Neural crest cell (in vitro differentiated cells): ENCODE measurements at regions not wholly inside any gene's neighbourhood (a gene's known extent, or its start where the extent isn't known, plus 50 kb on each side); places are given as distances from the start of the nearest gene placed in this dataset.

Experiments
- DNase-seq: peaks from one replicate; pipeline ENCODE4 v3.0.0; 2021; ENCODE audit warnings: low read depth, mixed read lengths, low spot score
- H3K27ac Mint-ChIP-seq: one replicate; pipeline ENCODE4 v1.8.0; 2021; ENCODE audit warnings: mild to moderate bottlenecking, mixed read lengths; ENCODE audit not compliant: unreplicated experiment
- H3K27me3 Mint-ChIP-seq: 2 replicates; pipeline ENCODE4 v1.8.0; 2021; ENCODE audit warnings: low read depth, mild to moderate bottlenecking, mixed read lengths
- H3K36me3 Mint-ChIP-seq: 2 replicates; pipeline ENCODE4 v1.8.0; 2021; ENCODE audit warnings: low read depth, mild to moderate bottlenecking, mixed read lengths
- H3K4me1 Mint-ChIP-seq: 2 replicates; pipeline ENCODE4 v1.8.0; 2021; ENCODE audit warnings: mixed read lengths
- H3K4me3 Mint-ChIP-seq: one replicate; pipeline ENCODE4 v1.8.0; 2021; ENCODE audit warnings: mild to moderate bottlenecking, mixed read lengths
- H3K9me3 Mint-ChIP-seq: 2 replicates; pipeline ENCODE4 v1.8.0; 2021; ENCODE audit warnings: mixed read lengths
- CTCF ChIP-seq: fragments of 200-600 bp; sonication (generic); conservative IDR thresholded peaks from 2 replicates; pipeline ENCODE4 v1.5.0; 2021; ENCODE audit warnings: antibody characterized with exemption, mild to moderate bottlenecking

DNA sequence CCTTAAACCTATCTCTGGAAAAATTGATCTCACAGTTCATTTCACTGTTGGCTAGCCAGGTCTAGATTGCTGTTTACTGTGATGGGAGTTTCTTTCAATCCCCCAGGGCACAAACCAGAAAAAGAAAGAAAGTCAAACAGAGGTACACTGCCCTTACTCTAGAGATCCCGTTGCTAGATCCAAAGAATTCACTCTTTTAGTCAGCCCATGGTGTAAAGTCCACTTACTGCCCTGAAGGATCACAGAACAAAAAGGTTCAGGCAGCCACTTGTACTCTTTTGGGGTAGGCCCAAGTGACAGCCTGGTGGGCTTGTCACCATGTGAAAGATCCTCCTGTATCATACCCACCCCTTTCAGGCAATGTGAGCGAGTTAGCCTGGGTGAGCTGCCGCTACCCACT is 162.6 kb upstream of the CCDC179 start:
- Mint-ChIP-seq H3K27ac (no peak overlapping the region), H3K27me3 (no peaks in the 10 kb centered on the region), H3K4me1 (no peaks in the 10 kb centered on the region), H3K4me3 (no peak overlapping the region), H3K9me3 (no peaks in the 10 kb centered on the region), H3K36me3 (no peaks in the 10 kb centered on the region)
- DNase-seq, result no peak
- TF ChIP-seq CTCF, result no peak

DNA sequence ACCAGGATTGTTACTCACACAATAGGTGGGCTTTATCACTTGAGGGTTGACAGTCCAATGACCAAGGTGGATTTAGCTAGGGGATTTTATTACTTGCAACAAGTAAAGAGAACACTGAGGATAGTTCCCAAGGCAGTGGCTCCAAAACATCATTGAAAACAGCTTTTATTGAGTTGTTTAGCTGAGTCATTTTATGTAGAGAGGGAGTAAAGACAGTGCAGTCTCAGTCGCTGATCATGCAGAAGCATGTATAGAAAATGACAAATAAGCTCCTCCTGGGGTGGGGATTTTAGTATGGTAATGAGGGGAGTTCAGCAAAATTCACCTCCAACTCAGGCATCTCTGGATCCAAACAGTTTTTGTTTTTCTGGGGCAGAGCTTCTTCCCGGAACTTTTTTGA is 163.0 kb upstream of the CCDC179 start:
- Mint-ChIP-seq H3K9me3 (no peaks in the 10 kb centered on the region), H3K27ac (no peak overlapping the region), H3K36me3 (no peaks in the 10 kb centered on the region), H3K4me1 (no peaks in the 10 kb centered on the region), H3K27me3 (no peaks in the 10 kb centered on the region), H3K4me3 (no peak overlapping the region)
- TF ChIP-seq CTCF, result no peak
- DNase-seq, result no peak

GRCh38 chr11:23041001-23041503 is 180.8 kb upstream of the CCDC179 start:
- Mint-ChIP-seq H3K4me3 (no peak overlapping the region), H3K4me1 (peaks cover 4% of the 10 kb centered on the region), H3K27ac (no peak overlapping the region), H3K36me3 (no peaks in the 10 kb centered on the region), H3K27me3 (no peaks in the 10 kb centered on the region), H3K9me3 (no peaks in the 10 kb centered on the region)
- no peak for TF ChIP-seq CTCF
- no peak for DNase-seq

GRCh38 chr11:23058656-23059055 is 198.4 kb upstream of the CCDC179 start:
- H3K4me1 Mint-ChIP-seq, result no peaks in the 10 kb centered on the region
- H3K27me3 Mint-ChIP-seq, result no peaks in the 10 kb centered on the region
- no peak for DNase-seq

DNA sequence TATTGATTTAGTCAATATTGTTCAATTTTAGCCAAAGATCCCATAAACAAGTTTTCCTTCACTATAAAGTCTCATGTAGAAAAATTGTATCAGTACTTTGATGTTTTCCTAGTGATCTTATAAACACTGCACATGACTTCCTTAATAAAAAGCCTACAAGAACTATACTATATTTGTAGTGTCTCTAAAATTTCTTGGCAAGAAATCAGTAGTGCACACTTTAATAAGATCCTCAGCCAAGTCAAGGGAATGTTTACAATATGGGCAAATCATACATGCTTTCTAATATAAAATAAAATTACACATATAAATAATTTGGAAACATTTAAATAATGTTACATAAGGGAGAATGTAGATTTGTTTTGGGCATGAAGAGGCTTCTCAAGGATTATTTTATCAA is 203.0 kb upstream of the CCDC179 start:
- Mint-ChIP-seq H3K9me3 (no peaks in the 10 kb centered on the region), H3K36me3 (no peaks in the 10 kb centered on the region), H3K4me3 (no peak overlapping the region), H3K27ac (no peak overlapping the region), H3K27me3 (no peaks in the 10 kb centered on the region), H3K4me1 (no peaks in the 10 kb centered on the region)
- no peak for DNase-seq
- no peak for TF ChIP-seq CTCF

More at GRCh38 chr11:23058656-23059055, 198.4 kb upstream of the CCDC179 start:
- TF ChIP-seq CTCF, result no peak
- H3K36me3 Mint-ChIP-seq, result no peaks in the 10 kb centered on the region
- H3K9me3 Mint-ChIP-seq, result no peaks in the 10 kb centered on the region
- H3K4me3 Mint-ChIP-seq, result no peak overlapping the region
- no peak overlapping the region for H3K27ac Mint-ChIP-seq
